ENCODE measurements at regions not wholly inside any gene's neighbourhood (a gene's known extent, or its start where the extent isn't known, plus 50 kb on each side); places are given as distances from the start of the nearest gene placed in this dataset.

DNA sequence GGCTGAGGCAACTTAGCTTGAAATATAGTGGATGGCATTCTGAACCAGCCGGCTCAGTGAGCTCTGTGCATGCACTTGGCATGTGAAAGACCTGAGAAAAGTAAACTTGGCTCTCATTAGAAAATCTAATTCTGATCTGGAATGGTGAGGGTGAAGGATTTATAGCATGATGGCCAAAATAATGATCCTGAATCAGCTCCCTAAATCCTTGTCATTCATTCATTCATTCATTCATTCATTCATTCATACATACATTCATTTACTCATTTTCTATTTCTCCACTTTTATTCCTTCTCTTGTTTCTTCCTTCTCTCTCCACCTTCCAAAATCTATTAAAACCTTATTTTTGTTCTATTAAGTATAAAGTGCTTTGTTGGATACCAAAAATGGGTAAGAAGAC lies 681.1 kb downstream of the DHX35 start:
- DNase-seq, result no peak

DNA sequence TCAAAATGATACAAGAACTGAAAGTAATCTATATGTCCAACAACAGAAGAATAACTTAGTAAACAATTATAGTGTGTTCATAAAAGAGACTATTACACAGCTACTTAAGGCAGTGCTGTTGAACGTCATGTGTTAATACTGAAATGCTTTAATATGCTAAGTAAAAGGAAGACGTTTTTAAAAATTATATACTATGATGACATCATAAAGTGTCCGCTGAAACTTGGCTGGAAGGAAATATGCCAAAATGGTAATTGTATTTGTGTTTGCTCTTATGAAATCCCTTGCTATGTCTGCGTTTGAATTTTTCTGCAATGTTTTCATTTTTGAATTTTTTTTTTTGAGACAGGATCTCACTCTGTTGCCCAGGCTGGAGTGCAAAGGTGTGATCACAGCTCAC lies 679.3 kb downstream of the DHX35 start:
- DNase-seq, result peak in 1 of 3 donors; percentile 35

DNA sequence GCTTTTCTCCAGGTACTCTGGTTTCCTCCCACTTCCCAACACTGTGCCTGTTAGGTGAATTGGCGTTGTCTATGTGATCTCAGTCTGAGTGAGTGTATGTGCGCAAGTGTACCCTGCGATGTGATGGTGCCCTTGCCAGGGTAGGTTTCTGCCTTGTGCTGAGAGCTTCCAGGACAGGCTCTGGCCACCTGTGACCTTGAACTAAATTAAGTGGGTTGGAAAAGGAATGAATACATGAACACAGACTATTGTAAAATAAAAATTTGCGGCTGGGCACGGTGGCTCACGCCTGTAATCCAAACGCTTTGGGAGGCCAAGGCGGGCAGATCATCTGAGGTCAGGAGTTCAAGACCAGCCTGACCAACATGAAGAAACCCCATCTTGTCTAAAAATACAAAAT lies 678.0 kb downstream of the DHX35 start:
- no peak for DNase-seq

DNA sequence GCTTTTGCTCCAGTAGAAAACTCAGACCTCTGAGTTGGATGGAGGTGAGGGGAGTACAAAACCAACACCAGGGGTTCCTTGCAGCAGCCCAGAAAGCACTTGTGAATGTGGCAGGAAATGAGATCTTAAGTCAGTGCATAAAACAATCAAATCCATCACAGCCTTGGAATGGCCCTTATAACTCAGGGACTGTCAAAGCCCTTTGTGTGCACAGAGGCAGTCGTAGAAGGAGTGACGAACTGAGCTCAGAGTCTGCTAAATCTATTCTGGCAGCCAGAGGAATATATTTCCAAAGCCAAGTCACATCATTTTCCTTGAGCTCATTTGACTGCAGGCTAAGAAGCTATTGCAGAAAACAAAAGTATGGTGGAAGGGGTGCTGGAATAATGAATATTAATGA lies 676.6 kb downstream of the DHX35 start:
- DNase-seq, result peak; percentile 33 to 82 (median 66)

DNA sequence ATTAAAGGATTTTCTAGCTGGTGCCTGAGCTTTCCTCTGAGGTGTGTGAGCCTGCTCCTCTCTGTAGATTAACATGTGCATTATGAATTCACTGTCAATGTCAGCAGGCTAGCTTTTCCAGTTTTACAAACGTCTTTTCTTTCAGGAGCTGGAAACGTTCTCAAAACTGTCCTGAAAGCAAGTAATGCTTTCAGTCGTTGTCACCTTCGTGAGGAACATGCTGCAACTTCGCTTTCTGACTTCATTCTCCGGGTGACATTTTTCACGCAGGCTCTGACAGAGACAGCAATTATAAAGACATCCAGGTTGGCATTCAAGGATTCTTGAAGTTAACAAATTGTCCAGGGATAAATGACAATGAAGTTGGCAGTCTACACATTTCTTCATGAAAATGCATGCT lies 671.5 kb downstream of the DHX35 start:
- DNase-seq, result no peak

DNA sequence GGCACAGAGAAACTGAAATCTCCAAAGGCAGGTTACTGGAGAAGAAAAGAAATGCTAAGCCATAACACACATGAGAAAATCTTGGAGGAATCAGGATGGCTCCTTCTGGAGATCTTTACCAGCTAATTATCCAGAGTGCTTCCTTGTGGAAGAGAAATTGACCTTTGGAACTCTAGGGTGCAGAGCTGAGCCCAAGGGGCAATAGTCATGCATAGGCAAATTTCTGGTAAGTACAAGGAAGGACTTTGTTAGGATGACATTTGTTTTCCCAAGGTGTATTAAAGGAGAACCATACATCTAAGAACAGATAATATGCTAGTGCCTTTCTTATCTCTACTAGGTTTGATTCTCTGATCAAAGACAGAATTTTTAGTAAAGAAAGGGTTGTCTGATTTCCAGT lies 670.6 kb downstream of the DHX35 start:
- no peak for DNase-seq

DNA sequence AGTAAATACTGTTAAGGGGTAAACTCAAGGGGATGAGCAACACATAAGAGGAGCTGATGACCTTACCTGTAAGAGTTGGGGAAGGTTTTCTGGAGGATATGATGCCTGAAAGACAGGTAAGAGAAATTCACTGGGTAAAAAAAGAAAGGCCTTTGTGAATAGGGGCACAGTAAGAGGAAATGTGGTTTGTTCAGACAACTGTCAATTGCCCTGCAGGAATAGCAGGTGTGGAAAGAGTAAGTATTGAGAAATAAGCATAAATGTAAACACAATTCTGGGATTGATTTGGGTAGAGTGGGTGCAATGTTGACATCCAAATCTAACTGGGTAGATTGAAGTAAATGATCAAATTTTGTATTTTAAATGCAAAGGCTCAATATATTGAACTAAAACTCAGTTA lies 670.0 kb downstream of the DHX35 start:
- DNase-seq, result no peak

DNA sequence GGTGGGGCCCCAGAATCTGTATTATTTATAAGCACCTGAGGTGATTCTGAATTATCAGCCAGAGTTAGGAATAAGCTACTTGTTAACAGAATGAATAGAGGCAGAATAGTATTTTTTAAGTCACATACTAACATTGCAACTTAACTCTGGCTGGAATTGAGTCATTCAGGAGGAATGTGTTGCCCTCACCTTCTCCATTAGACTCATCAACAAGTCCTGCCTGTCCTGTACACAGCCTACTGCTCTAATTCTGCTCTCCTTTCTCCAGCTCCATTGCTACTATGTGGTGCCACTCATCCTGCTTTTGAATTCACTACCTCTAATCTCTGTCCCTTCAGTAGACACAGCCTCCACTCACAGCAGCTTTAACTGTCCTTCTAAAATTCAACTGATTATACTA lies 669.4 kb downstream of the DHX35 start:
- DNase-seq, result no peak

DNA sequence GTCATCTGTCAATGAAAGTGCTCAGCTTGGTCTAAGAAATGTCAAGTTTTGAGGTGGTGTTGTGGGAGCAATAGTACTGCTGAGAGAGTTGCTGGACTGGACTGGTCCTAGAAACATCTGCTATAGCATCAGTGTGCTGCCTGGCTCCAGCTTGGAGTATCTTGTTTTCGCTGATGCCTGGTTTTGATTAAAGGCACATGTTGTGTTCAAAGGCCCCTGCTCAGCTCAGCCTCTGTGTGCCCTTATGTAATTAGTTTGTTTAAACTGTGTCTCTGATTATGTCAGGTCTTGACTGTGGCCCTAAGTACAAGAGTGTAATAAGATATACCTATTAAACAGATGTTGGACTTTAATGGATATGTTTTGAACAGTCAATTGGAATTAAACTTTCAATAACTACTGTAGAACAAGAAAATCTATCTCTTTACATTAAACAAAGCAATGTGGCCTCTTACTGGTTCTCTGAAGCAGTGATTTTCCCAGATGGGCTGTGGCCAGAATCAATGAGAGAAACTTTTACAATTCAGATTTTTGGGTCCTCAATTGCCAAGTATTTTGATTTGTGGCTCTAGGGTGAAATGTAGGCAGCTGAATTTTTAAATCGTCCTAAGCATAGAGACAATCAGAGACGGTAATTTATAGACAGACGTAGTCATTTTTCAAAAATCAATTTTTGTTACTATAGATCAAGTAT lies 668.2 kb downstream of the DHX35 start:
- peak; percentile 17 to 64 (median 27) for DNase-seq

DNA sequence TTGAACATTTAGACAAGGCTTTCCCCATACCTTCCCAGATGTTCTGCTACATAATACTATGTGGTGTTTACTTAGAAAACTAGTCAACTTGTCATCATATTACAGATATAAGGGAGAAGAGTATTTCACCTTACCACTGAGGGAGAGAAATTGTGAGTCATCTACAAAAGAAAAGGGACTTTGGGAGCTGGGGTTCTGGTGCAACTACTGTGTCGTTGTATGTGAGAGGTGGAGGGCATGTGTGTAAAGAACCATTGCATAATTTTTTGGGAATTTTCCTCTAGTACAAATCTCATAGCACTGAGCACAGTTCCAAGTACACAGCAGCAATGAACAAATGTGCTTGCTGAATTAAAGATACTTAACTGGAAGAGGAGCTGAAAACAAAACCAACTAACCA lies 665.6 kb downstream of the DHX35 start:
- DNase-seq, result no peak

DNA sequence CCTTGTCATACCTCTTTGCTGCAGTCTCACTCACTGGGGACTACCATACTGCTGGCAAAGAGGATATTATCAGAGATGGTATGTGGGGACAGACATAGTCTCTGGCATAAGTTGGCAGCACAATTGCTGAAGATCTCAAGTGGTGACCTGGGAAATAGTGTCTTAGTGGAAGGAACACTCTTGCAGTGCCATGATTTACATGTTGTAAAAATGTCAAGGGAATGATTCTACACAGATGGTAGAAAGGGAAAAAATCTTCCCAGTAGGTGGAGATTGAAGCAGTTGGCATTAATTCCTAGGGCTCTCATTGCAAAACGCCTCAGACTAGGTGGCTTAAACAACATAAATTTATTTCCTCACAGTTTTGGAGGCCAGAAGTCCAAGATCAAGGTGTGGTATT lies 662.2 kb downstream of the DHX35 start:
- DNase-seq, result no peak

DNA sequence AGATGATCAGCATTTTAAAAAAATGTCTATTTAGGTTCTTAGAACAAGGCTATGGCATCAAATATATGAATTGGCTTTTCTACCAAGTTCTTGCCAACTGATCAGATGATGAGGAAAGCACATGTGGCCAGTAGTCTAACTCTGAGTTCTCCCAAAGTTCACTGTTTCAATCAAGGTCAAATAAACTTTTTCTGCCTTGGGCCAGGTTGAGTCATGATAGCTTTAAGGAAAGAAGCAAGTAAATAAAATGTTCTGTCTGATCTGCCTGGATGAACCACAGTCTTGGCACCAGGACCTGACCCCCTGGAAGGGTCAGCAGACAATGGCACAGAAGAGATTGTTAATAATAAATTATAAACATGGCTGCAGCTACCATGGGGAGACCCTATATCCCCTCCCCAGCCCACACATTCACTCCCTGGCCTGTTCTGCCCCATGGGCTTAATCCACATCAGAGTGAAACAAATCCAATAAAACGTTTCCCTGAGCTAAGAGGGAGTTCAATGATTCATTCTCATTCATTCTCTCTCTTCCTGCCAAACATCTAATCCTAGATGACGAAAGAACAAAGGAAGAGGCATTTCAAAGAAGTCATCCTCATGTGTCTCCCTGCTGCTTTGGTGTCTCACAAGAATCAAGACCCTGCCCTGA lies 661.6 kb downstream of the DHX35 start:
- no peak for DNase-seq

DNA sequence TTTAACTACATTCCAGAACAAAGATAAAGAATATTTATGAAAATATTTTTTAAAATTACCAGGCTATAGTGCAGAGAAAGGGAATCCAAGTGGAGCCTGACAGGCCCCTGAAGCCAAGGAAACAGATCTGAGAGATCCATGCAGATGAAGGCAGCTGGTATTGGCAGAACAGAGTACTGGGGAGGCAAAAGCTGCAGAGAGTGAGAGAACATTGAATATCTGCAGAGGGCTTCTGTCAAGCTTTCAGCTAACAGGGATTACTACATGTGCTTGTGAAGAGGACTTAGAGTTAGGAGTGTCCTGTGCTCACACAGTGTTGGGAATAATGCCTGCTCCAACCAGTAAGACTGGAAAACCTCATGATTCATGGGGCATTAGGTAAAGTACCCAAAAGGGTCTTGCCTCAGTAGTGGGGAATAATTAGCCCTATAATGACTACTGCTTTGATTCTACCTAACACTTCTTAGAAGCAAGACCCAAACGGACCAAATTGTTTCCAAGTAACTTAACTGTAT lies 657.2 kb downstream of the DHX35 start:
- DNase-seq, result no peak

DNA sequence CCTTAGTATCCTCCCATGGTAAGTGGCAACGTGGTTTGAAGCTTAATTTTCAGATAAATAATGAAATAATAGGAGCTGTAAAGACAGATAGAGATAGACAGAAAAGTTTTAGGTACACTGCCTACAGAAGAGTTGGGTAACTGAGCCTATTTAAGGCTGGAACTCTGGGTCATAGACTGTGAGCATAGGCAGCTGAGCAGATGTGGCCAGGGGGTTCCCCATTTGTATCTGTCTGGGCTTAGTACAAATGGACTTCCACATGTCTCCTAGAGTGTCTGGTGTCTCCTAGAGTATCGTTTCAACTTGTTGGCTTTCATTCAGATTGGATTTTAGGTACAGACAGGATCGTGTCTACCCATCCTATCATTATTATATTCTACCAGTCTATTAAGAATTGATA lies 649.8 kb downstream of the DHX35 start:
- DNase-seq, result no peak

DNA sequence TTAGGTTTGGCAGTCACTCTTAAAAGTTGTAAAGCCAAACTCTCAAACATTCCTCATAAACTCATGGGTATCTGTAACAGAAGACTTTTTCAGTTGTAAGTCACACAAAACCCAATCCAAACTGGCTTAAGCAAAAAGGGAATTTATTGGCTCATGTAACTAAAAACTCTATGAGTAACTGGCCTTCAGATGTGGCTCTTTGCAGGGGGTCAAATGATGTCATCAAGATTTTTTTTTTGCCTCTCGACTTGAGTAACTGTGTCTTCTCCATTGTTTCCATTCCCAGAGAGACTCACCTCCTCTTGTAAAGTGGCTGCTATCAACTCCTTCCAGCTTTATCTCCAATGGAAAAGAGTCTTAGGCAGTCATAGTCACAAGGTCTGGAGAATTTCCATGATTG lies 645.0 kb downstream of the DHX35 start:
- DNase-seq, result peak in 2 of 3 donors; percentile 16 to 30

DNA sequence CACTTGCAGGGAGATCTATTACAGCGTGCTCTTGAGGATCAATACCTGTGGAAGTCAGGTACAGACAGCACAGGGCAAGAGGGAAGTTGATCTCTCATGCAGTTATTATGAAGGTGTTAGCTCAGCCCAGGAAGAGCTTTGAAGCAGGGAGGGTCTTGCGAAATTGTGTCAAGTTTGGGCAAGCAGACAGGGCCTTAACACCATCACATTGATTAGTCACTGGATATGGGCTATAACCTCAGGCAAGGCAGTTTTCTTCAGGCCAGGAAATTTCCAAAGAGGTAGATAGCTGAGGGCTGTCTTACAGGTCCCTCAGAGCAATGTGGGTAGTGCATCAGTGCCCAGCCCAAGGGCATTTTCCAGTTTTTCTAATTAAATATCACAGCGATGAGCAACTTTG lies 643.8 kb downstream of the DHX35 start:
- DNase-seq, result no peak

DNA sequence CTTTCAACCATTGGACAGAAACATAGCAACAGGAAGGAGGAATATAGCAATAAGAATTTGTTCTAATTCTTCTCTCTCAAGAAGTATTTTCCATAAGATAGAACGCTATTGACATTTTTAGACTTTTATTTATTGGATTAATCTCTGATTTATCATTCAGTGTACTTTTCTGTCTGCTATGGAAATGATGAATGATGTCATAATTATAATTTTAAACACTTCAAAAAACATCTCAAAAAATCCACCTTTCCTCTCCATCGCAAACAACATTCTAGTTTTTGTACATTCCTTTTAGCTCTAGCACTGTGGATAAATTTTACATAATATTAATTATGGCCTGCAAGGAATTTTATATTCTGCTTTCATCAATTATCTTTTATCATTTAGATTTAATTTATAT lies 643.2 kb downstream of the DHX35 start:
- no peak for DNase-seq

DNA sequence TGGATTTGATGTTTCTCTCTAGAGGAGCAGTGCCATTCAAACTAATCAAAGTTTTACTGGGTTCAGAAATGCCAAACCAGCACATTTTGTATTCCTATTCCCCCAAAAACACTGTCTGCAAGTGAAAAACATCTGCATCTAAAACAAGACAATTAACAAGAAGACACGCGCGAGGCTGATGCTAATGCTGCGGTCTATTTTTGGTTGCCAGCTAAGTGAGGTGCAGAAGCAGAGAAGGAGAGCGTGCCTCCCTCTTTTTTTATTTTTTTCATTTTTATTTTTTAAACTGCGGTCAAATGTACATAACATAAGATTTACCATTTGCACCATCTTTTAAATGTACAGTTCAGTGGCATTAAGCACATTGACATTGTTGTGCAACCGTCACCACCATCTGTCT lies 641.1 kb downstream of the DHX35 start:
- DNase-seq, result no peak

DNA sequence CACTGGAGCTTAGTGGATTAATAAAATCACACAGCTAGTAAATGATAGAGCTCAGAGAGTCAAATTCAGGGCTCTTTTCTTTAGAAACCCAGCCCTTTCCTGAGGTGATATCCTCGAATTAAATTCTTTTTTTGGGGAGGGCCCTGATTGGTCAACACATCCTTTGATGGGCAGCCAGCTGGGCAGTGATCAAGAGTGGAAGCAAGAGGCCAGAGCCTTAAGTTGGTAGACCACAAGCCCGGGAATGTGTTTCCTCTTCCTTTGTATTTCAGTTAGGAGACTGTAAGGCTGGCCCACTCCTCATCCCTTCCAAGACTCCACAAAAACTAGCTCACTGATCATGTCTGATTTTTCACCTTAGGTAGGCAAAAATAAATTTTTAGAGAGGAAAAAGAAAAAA lies 640.5 kb downstream of the DHX35 start:
- DNase-seq, result no peak

DNA sequence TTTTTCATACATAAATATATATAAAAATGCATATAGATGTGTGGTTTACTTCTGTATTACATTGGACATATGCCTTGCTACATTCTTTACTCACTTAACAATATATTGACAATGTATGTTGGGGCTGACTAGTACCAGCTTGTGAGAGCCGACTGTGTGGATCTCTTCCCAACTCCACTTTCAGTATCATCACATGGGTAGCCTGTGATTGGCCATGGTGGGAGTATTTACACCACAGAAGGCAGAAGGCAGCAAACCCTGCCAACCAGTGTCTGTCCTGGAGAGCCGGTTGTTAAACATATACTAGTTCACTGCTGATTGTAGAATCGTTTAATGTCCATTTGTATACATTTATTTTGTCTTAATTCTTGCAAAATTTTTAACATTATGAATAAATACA lies 638.7 kb downstream of the DHX35 start:
- no peak for DNase-seq

DNA sequence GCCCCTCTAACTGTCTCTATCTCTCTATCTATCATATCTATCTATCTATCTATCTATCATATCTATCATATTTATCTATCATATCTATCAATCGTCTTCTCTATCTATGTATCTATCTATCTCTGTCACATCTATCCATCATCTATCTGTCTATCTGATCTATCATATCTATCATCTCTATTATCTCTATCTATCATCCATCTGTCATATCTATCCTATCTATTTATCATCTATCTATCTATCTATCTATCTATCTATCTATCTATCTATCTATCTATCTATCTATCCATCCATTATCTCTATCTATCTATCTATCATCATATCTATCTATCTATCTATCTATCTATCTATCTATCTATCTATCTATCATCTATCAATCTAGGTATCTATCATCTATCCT lies 638.0 kb downstream of the DHX35 start:
- DNase-seq, result no peak

DNA sequence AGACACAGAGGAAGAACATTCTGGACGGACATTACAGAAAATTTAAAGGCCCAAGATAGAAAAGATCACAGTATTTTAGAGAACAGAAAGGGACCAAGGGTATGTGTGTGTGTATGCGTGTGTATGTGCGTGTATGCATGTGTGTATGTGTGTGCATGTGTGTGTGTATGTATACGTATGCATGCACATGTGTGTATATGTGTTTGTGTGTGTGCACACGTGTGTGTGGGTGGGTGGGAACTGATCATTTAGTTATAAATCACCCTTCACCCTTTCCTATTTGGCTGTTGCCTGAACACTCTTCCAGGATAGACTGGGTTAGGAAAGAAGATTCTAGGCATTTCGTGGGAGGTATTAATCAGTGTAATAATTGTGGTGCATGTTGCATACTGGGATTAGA lies 634.4 kb downstream of the DHX35 start:
- no peak for DNase-seq

DNA sequence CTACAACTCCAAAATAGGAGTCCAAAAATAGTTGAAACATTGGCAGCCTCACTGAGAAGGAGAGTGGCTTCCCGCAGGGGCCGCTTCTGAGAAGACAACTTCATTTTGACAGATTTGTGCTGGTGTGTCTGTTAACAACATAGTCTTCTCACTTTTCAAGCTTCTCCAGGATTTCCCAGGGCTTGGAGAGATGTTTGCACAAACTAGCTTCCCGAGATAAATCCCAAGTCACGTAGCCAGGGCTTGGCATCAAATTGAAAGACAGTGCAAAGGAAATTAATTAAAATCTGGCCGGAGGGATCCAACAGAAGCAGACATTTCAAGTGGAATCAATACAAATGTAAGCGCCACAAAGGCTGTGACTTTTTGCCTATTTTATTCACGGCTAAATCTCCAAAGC lies 630.2 kb downstream of the DHX35 start:
- no peak for DNase-seq
